HEK293T (cell line): ENCODE measurements at regions not wholly inside any gene's neighbourhood (a gene's known extent, or its start where the extent isn't known, plus 50 kb on each side); places are given as distances from the start of the nearest gene placed in this dataset.

Experiments
- CTCF ChIA-PET: fragments of 350-600 bp; formaldehyde crosslinking; extraction: SDS; loops from one replicate; lab custom pipeline; 2021; ENCODE audit warnings: antibody characterized with exemption, inconsistent platforms; lab: Yijun Ruan, JAX
- POLR2A ChIA-PET: fragments of 350-600 bp; formaldehyde crosslinking; extraction: SDS; loops from one replicate; lab custom pipeline; 2020; ENCODE audit warnings: antibody characterized with exemption, inconsistent platforms; lab: Yijun Ruan, JAX
- DNase-seq: peaks from one replicate; pipeline ENCODE4 v3.0.0; 2012; ENCODE audit warnings: mixed read lengths; ENCODE audit errors: extremely low spot score
- ARNT ChIP-seq: fragments of 450-650 bp; IDR thresholded peaks from 2 replicates; pipeline ENCODE4 v1.6.1; 2017; ENCODE audit warnings: mild to moderate bottlenecking
- BHLHE40 ChIP-seq: fragments of 450-650 bp; IDR thresholded peaks from 2 replicates; pipeline ENCODE4 v1.6.1; 2016; ENCODE audit warnings: mild to moderate bottlenecking, moderate library complexity, borderline replicate concordance
- CTBP1 ChIP-seq: fragments of 450-650 bp; IDR thresholded peaks from 2 replicates; pipeline ENCODE4 v1.6.1; 2016; ENCODE audit warnings: borderline replicate concordance
- ELF4 ChIP-seq: fragments of 450-650 bp; IDR thresholded peaks from 2 replicates; pipeline ENCODE4 v1.6.1; 2017; ENCODE audit warnings: antibody characterized with exemption
- FOXA1 ChIP-seq: fragments of 450-650 bp; IDR thresholded peaks from 2 replicates; pipeline ENCODE4 v1.6.1; 2016; ENCODE audit warnings: mild to moderate bottlenecking
- FOXK2 ChIP-seq: fragments of 450-650 bp; IDR thresholded peaks from 2 replicates; pipeline ENCODE4 v1.6.1; 2016; ENCODE audit warnings: mild to moderate bottlenecking
- FOXM1 ChIP-seq: fragments of 450-650 bp; IDR thresholded peaks from 2 replicates; pipeline ENCODE4 v1.6.1; 2017; ENCODE audit warnings: mild to moderate bottlenecking, borderline replicate concordance
- HDGF ChIP-seq: fragments of 450-650 bp; IDR thresholded peaks from 2 replicates; pipeline ENCODE4 v1.6.1; 2017; ENCODE audit warnings: antibody characterized with exemption, borderline replicate concordance
- L3MBTL2 ChIP-seq: fragments of 450-650 bp; conservative IDR thresholded peaks from 2 replicates; pipeline ENCODE4 v1.6.1; 2016; ENCODE audit warnings: mild to moderate bottlenecking
- LEF1 ChIP-seq: fragments of 450-650 bp; IDR thresholded peaks from 2 replicates; pipeline ENCODE4 v1.6.1; 2017; ENCODE audit warnings: mild to moderate bottlenecking, borderline replicate concordance
- NFRKB ChIP-seq: fragments of 450-650 bp; IDR thresholded peaks from 2 replicates; pipeline ENCODE4 v1.6.1; 2016; ENCODE audit warnings: mild to moderate bottlenecking, moderate library complexity
- PKNOX1 ChIP-seq: fragments of 450-650 bp; IDR thresholded peaks from 2 replicates; pipeline ENCODE4 v1.6.1; 2016
- SP1 ChIP-seq: fragments of 450-650 bp; IDR thresholded peaks from 2 replicates; pipeline ENCODE4 v1.6.1; 2017
- SUZ12 ChIP-seq: fragments of 450-650 bp; IDR thresholded peaks from 2 replicates; pipeline ENCODE4 v1.6.1; 2016; ENCODE audit warnings: mild to moderate bottlenecking
- TARDBP ChIP-seq: fragments of 450-650 bp; IDR thresholded peaks from 2 replicates; pipeline ENCODE4 v1.6.1; 2016
- ZNF384 ChIP-seq: fragments of 450-650 bp; IDR thresholded peaks from 2 replicates; pipeline ENCODE4 v1.6.1; 2016

GRCh38 chr13:50709058-50709457 is 134.4 kb downstream of the DLEU7 start:
- ChIA-PET POLR2A (no interaction called here), CTCF (no interaction called here)
- no peak for DNase-seq
- no peak for TF ChIP-seq FOXA1
- no peak for TF ChIP-seq FOXM1
- no peak for TF ChIP-seq ARNT
- no peak for TF ChIP-seq ZNF384
- TF ChIP-seq LEF1: no peak
- no peak for TF ChIP-seq TARDBP
- no peak for TF ChIP-seq PKNOX1
- TF ChIP-seq ELF4: no peak
- no peak for TF ChIP-seq L3MBTL2
- TF ChIP-seq HDGF: no peak
- no peak for TF ChIP-seq BHLHE40
- TF ChIP-seq SUZ12: no peak
- no peak for TF ChIP-seq FOXK2
- TF ChIP-seq SP1: no peak
- TF ChIP-seq CTBP1: no peak
- no peak for TF ChIP-seq NFRKB

GRCh38 chr13:50711131-50711815 is 132.2 kb downstream of the DLEU7 start:
- TF ChIP-seq FOXK2 (no peak), SUZ12 (no peak), TARDBP (no peak)
- DNase-seq: no peak
- POLR2A ChIA-PET: no interaction called here
- CTCF ChIA-PET: interaction anchor here (0.7 kb wide), 1 partner anchor 9 kb away, joined by 4 read pairs; no protein-coding TSS in a partner anchor

- TF ChIP-seq NFRKB: no peak
- no peak for TF ChIP-seq FOXM1
- TF ChIP-seq LEF1: no peak
- DNase-seq: no peak
- ChIA-PET CTCF (no interaction called here), POLR2A (no interaction called here)
These were observed 131.5 kb downstream of the DLEU7 start for GRCh38 chr13:50711996-50712395.

GRCh38 chr13:50712456-50712855 is 131.0 kb downstream of the DLEU7 start:
- CTCF ChIA-PET: no interaction called here
- POLR2A ChIA-PET: no interaction called here
- no peak for DNase-seq

GRCh38 chr13:50712881-50713280 is 130.6 kb downstream of the DLEU7 start:
- CTCF ChIA-PET: no interaction called here
- POLR2A ChIA-PET: no interaction called here
- no peak for DNase-seq
- TF ChIP-seq HDGF (no peak), FOXK2 (no peak), SUZ12 (no peak), FOXA1 (no peak), CTBP1 (no peak), LEF1 (no peak), ARNT (no peak), SP1 (no peak), ELF4 (no peak), L3MBTL2 (no peak), TARDBP (no peak), FOXM1 (no peak), BHLHE40 (no peak), PKNOX1 (no peak), ZNF384 (no peak), NFRKB (no peak)

More at GRCh38 chr13:50712456-50712855, 131.0 kb downstream of the DLEU7 start:
- TF ChIP-seq ZNF384 (no peak), TARDBP (no peak), NFRKB (no peak), ARNT (no peak), ELF4 (no peak), SUZ12 (no peak), FOXA1 (no peak), HDGF (no peak), PKNOX1 (no peak), FOXM1 (no peak), CTBP1 (no peak), SP1 (no peak), FOXK2 (no peak), LEF1 (no peak), BHLHE40 (no peak), L3MBTL2 (no peak)

GRCh38 chr13:50713523-50714248 is 129.8 kb downstream of the DLEU7 start:
- CTCF ChIA-PET: no interaction called here
- no peak for TF ChIP-seq FOXA1
- no peak for TF ChIP-seq BHLHE40
- no peak for TF ChIP-seq FOXM1
- TF ChIP-seq ZNF384: no peak
- no peak for TF ChIP-seq SP1
- no peak for TF ChIP-seq FOXK2
- no peak for TF ChIP-seq LEF1
- TF ChIP-seq TARDBP: no peak
- TF ChIP-seq CTBP1: no peak
- no peak for TF ChIP-seq NFRKB
- TF ChIP-seq ELF4: no peak
- no peak for TF ChIP-seq SUZ12
- no peak for TF ChIP-seq L3MBTL2
- no peak for TF ChIP-seq ARNT
- no peak for TF ChIP-seq PKNOX1
- TF ChIP-seq HDGF: no peak
- POLR2A ChIA-PET: no interaction called here
- no peak for DNase-seq
